ENCODE measurements at regions not wholly inside any gene's neighbourhood (a gene's known extent, or its start where the extent isn't known, plus 50 kb on each side); places are given as distances from the start of the nearest gene placed in this dataset.

DNA sequence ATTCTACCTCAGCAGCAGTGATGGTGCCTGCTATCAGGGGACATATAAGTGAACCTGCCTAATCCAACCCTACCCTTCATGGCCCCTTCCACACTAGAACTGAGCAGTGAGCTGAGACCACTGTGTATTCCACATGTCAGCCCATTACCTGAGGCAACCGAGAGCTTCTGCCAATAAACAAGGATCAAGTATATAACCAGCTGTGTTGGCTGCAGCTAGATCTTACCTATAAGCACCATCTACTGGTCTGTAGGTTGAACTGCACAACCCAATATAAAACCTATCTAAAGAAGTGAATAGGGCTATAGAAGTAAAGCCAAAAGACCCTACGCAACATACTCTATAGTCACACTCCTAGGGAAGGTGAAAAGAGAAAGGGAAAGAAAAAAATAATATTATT is 376.9 kb downstream of the HHIPL2 start:
- DNase-seq (ENCODE audit: low spot score): peak; percentile 29

- no peak for DNase-seq (ENCODE audit: low spot score)
Observed at GRCh38 chr1:222168621-222169020, 379.3 kb downstream of the HHIPL2 start.

GRCh38 chr1:222167896-222168295 is 380.0 kb downstream of the HHIPL2 start:
- DNase-seq (ENCODE audit: low spot score): no peak

- peak; percentile 18 for DNase-seq (ENCODE audit: low spot score)
Observed at GRCh38 chr1:222167111-222167510, 380.8 kb downstream of the HHIPL2 start.

DNA sequence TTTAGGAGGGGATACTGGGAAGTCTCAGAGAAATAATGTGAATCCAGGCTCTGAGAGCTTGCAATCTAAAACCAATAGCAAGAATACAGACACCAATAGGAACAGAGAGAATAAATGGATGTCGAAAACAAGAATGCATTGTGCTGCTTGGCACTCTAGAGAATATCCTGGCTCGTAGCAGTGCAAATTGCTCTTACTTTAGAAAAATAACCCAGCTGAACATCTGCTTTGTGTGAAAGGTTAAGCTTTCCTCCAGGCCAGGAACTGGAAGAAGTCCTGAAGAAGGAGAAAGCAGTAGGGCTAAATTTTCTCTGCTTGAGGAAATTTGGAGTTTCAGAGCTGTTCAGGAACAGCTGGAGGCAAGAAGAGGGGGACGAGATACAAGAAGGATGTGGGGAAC is 382.3 kb downstream of the HHIPL2 start:
- DNase-seq (ENCODE audit: low spot score): no peak

GRCh38 chr1:222163895-222164294 is 384.0 kb downstream of the HHIPL2 start:
- DNase-seq (ENCODE audit: low spot score): no peak

- DNase-seq (ENCODE audit: low spot score): no peak
Observed at GRCh38 chr1:222161676-222162075, 386.2 kb downstream of the HHIPL2 start.

- no peak for DNase-seq (ENCODE audit: low spot score)
Observed at GRCh38 chr1:222157612-222158011, 390.3 kb downstream of the HHIPL2 start.

DNA sequence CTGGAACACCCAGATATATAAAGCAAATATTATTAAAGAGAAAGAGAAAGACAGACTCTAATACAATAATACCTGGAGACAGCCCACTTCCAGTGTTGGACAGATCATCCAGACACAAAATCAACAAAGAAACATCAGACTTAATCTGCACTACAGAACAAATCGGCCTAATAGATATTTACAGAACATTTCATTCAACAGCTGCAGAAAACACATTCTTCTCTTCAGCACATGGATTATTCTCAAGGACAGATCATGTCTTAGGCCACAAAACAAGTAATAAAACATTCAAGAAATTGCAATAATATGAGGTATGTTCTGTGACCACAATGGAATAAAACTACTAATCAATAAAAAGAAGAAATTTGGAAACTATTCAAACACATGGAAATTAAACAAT is 398.3 kb upstream of the DUSP10 start:
- DNase-seq (ENCODE audit: low spot score): no peak

- DNase-seq (ENCODE audit: low spot score): no peak
Observed at GRCh38 chr1:222138095-222138494, 396.2 kb upstream of the DUSP10 start.

DNA sequence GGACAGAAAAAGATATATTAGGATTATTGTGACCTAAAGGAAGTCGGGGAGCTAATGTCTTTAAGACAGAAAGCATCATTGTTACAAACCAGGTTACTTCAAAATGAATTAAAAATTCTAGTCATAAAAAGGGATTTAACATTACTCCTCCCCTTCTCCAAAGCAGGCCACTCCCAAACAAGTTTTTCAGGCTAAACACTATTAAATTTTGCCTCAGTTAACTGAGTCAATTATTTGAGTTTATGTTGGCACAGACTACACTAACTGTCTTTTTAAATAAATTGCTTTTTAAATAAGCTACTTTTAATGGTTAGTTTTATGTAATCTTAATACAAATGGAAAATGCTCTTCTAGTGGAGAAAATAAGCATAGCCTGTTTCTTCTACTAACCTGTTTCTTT is 395.0 kb upstream of the DUSP10 start:
- DNase-seq (ENCODE audit: low spot score): no peak

GRCh38 chr1:222129041-222129440 is 387.2 kb upstream of the DUSP10 start:
- no peak for DNase-seq (ENCODE audit: low spot score)

GRCh38 chr1:222127526-222128152 is 385.8 kb upstream of the DUSP10 start:
- DNase-seq (ENCODE audit: low spot score): no peak

GRCh38 chr1:222127096-222127495 is 385.2 kb upstream of the DUSP10 start:
- DNase-seq (ENCODE audit: low spot score): no peak

GRCh38 chr1:222126052-222126451 is 384.2 kb upstream of the DUSP10 start:
- no peak for DNase-seq (ENCODE audit: low spot score)

GRCh38 chr1:222124602-222125001 is 382.7 kb upstream of the DUSP10 start:
- DNase-seq (ENCODE audit: low spot score): no peak

- DNase-seq (ENCODE audit: low spot score): no peak
Observed at GRCh38 chr1:222123111-222123510, 381.2 kb upstream of the DUSP10 start.

- no peak for DNase-seq (ENCODE audit: low spot score)
Observed at GRCh38 chr1:222117809-222118208, 375.9 kb upstream of the DUSP10 start.

DNA sequence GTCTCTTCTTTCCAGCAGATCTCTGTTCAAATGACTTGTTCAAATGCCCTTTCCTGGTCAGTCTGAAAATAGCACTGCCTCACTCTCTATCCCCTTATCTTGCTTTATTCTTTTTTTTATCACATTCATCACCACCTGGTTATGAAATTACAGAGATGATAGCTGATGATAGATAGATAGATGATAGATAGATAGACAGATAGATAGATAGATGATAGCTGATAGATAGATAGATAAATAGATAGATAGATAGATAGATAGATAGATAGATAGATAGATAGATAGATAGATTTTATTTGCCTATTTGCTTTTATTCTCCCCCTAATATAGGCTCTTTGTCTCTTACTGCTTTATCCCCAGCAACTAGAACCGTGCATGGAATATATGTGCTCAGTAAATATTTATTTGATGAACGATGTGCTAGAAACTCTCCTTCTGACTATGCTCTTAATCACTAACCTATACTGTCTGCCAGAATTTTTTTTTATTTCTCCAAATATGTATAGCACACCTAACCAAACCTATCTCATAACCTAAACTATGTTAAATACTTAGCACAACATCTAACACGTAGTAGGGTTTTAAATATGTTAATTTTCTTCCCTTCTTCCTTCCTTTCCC is 372.8 kb upstream of the DUSP10 start:
- no peak for DNase-seq (ENCODE audit: low spot score)

- DNase-seq (ENCODE audit: low spot score): no peak
Observed at GRCh38 chr1:222109836-222110235, 367.9 kb upstream of the DUSP10 start.

DNA sequence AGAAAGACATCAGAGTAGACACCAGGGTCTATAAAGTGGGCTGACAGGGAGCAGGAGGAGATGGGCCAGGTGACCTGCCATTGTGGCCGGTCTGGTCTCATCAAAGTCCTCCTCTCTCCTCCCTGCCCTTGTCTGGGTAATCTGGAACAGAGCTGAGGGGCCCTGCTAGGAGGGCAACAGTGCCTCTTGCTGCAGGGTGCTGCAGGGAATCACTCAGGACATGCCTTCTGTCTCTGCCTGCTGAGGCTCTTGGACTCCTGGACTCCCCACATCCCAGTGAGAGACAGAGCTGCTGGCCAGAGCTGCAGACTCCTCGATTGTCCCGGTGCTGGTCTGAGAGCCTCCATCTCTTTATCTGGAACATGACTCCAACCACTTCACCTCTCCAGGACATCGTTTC is 366.1 kb upstream of the DUSP10 start:
- no peak for DNase-seq (ENCODE audit: low spot score)

DNA sequence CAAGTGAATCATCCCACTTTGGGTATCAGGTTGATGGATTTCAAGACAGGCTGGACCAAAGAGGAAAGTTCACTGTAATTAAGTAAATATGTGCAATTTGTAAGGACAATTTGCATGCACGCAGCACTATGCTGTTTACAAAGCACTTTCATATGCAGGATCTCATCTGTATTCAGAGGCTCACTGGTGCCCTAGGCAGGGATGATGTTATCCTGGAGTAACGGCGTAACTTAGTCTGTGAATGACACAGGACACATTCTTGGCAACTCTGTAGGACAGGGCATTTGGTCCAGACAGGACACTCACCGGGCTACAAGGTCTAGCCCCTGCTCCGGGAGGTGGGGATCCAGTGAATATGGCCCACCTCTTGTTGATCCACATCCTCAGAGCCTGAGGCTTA is 365.4 kb upstream of the DUSP10 start:
- DNase-seq (ENCODE audit: low spot score): no peak

DNA sequence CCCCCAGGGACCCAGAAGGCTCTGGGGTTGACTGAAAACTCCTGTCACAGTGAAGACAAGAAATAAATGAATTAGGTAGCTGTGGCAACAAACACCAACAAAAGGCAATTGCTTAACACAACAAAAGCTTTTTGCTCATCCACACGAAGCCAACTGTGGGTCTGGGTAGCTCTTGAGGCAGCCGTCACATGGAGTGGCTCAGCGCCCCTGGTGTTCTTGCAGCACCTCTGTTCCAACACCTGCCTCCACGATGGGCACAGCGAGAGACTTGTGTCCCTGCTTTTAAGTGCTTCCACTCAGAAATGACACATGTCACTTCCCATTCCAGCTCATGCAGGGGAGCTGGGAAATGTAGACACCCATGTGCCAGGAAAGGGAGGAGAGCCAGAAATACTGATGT is 364.5 kb upstream of the DUSP10 start:
- DNase-seq (ENCODE audit: low spot score): no peak

DNA sequence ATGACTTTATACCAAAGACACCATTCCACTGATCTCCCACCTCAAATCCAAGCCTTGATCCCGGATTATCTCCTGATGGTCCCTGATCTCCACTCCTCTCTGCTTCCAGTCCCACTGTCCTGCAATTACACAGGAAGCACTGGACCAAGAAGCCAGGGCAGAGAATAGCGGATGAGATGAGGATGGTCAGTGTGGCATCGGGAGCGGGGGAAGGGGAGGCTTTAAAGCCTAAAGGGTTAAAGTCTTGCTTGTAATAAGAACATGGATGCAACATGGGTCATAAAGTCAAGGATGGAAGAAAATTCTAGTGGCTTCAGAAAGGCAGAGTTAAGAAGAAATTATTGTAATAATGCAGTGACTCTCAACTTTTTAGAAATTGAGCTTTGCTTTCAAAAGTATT is 364.0 kb upstream of the DUSP10 start:
- DNase-seq (ENCODE audit: low spot score): no peak
